Activated B cell treated with CpG ODN at 0.5 μM for 24 hours (primary cell): ENCODE measurements at regions not wholly inside any gene's neighbourhood (a gene's known extent, or its start where the extent isn't known, plus 50 kb on each side); places are given as distances from the start of the nearest gene placed in this dataset.

Experiments used
- ATAC-seq: fragments of 200-7000 bp; cut with Tn5 transposase; one replicate; pipeline ENCODE4 v1.10.0; 2021; ENCODE audit warnings: low read depth, mild to moderate bottlenecking, moderate library complexity
- CTCF ChIA-PET: fragments of 350-600 bp; sonication (Branson Sonifier 250); formaldehyde crosslinking; loops from one replicate; lab custom pipeline; 2021; ENCODE audit warnings: antibody characterized with exemption; lab: Charles Lee
- POLR2A ChIA-PET: fragments of 350-600 bp; sonication (Branson Sonifier 250); formaldehyde crosslinking; loops from one replicate; lab custom pipeline; 2021; ENCODE audit warnings: antibody characterized with exemption; lab: Charles Lee
- DNase-seq: peaks from one replicate; pipeline ENCODE4 v3.0.0; 2022
- H3K27ac Mint-ChIP-seq: one replicate; pipeline ENCODE4 v1.8.0; 2020; ENCODE audit warnings: mixed read lengths
- H3K27me3 Mint-ChIP-seq: one replicate; pipeline ENCODE4 v1.8.0; 2021; ENCODE audit warnings: mixed read lengths
- H3K36me3 Mint-ChIP-seq: one replicate; pipeline ENCODE4 v1.8.0; 2021; ENCODE audit warnings: low read depth, mixed read lengths
- H3K4me1 Mint-ChIP-seq: one replicate; pipeline ENCODE4 v1.8.0; 2021; ENCODE audit warnings: mixed read lengths
- H3K4me3 Mint-ChIP-seq: one replicate; pipeline ENCODE4 v1.8.0; 2020; ENCODE audit warnings: mild to moderate bottlenecking, mixed read lengths
- H3K9me3 Mint-ChIP-seq: one replicate; pipeline ENCODE4 v1.8.0; 2020; ENCODE audit warnings: mixed read lengths
- CTCF ChIP-seq: fragments of 200-600 bp; IDR thresholded peaks from one replicate; pipeline ENCODE4 v1.8.0; 2022; ENCODE audit warnings: antibody characterized with exemption, mild to moderate bottlenecking
- intact Hi-C: fragments of 100-400 bp; cut with micrococcal nuclease; formaldehyde crosslinking; loops from one replicate; pipeline ENCODE4 v1.15.1; 2024

DNA sequence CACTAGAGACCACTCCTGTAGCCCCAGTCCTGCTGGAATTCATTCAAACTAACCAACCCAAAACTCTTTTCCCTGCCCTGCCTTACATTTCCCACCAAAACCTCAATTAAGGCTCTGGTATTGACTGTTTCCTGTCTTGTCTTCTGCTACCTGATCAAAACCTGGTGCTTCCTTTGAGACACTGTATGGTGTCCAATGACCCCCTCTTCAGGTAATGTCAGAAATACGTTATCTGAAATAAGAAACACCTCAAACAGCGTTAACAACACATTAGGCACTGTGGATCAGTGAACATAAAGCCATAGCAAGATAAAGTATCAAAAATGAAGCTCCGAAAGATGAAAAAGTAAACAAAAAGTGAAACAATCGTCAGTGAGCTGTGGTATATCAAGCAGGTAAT is 343.2 kb upstream of the ZP4 start:
- H3K27ac Mint-ChIP-seq, result no peak overlapping the region
- no peak overlapping the region for H3K4me3 Mint-ChIP-seq
- DNase-seq, result no peak
- no peak for ATAC-seq
- no peaks in the 10 kb centered on the region for H3K4me1 Mint-ChIP-seq
- no peaks in the 10 kb centered on the region for H3K27me3 Mint-ChIP-seq
- ChIA-PET CTCF (no interaction called here), POLR2A (no interaction called here)
- H3K9me3 Mint-ChIP-seq, result no peaks in the 10 kb centered on the region
- intact Hi-C loops, result no loop called here
- no peak for TF ChIP-seq CTCF
- no peaks in the 10 kb centered on the region for H3K36me3 Mint-ChIP-seq

GRCh38 chr1:238232084-238232710 is 341.5 kb upstream of the ZP4 start:
- DNase-seq (no peak), ATAC-seq (no peak)
- ChIA-PET CTCF (no interaction called here), POLR2A (no interaction called here)
- H3K27ac Mint-ChIP-seq, result no peak overlapping the region
- no peak for TF ChIP-seq CTCF
- H3K27me3 Mint-ChIP-seq, result no peaks in the 10 kb centered on the region
- no peaks in the 10 kb centered on the region for H3K4me1 Mint-ChIP-seq
- no peaks in the 10 kb centered on the region for H3K9me3 Mint-ChIP-seq
- H3K4me3 Mint-ChIP-seq, result no peak overlapping the region
- no peaks in the 10 kb centered on the region for H3K36me3 Mint-ChIP-seq
- intact Hi-C loops, result no loop called here

- ATAC-seq (no peak), DNase-seq (no peak)
- H3K9me3 Mint-ChIP-seq, result no peaks in the 10 kb centered on the region
- no peaks in the 10 kb centered on the region for H3K4me1 Mint-ChIP-seq
- no peaks in the 10 kb centered on the region for H3K36me3 Mint-ChIP-seq
- no peak overlapping the region for H3K27ac Mint-ChIP-seq
- POLR2A ChIA-PET, result no interaction called here
- no peak for TF ChIP-seq CTCF
- H3K4me3 Mint-ChIP-seq, result no peak overlapping the region
- intact Hi-C loops, result no loop called here
- CTCF ChIA-PET, result no interaction called here
- no peaks in the 10 kb centered on the region for H3K27me3 Mint-ChIP-seq
These were observed 336.1 kb upstream of the ZP4 start for GRCh38 chr1:238226810-238227209.

- Mint-ChIP-seq H3K27ac (no peak overlapping the region), H3K36me3 (no peaks in the 10 kb centered on the region), H3K9me3 (no peaks in the 10 kb centered on the region), H3K4me1 (no peaks in the 10 kb centered on the region), H3K4me3 (no peak overlapping the region), H3K27me3 (no peaks in the 10 kb centered on the region)
- intact Hi-C loops, result no loop called here
- ATAC-seq (no peak), DNase-seq (no peak)
- ChIA-PET CTCF (no interaction called here), POLR2A (no interaction called here)
- TF ChIP-seq CTCF, result no peak
These were observed 332.4 kb upstream of the ZP4 start for GRCh38 chr1:238223076-238223640.

DNA sequence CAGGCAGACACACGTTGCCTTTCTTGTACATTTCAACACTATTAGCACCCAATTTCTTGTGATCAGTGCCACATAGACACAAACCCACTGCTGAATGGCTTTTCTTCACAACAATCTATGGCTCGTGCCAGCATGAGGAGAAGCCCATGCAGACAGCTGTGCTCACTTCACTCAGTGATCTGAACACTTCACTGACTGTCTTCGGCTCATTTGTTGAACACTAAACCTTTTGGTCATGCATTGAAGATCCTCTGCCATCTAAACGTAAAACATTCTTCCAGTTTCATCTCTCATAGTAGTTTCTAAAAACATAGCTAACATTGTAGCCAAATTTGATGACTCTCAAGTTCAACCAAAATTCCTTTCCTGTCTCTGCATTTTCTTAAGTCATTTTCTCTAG is 331.0 kb upstream of the ZP4 start:
- intact Hi-C loops, result no loop called here
- no peak for DNase-seq
- CTCF ChIA-PET, result no interaction called here

More for the DNA sequence above, 331.0 kb upstream of the ZP4 start:
- POLR2A ChIA-PET, result no interaction called here
- Mint-ChIP-seq H3K4me1 (no peaks in the 10 kb centered on the region), H3K27me3 (no peaks in the 10 kb centered on the region), H3K4me3 (no peak overlapping the region), H3K9me3 (no peaks in the 10 kb centered on the region), H3K36me3 (no peaks in the 10 kb centered on the region), H3K27ac (no peak overlapping the region)
- no peak for TF ChIP-seq CTCF
- no peak for ATAC-seq
